ENCODE measurements at regions not wholly inside any gene's neighbourhood (a gene's known extent, or its start where the extent isn't known, plus 50 kb on each side); places are given as distances from the start of the nearest gene placed in this dataset.

DNA sequence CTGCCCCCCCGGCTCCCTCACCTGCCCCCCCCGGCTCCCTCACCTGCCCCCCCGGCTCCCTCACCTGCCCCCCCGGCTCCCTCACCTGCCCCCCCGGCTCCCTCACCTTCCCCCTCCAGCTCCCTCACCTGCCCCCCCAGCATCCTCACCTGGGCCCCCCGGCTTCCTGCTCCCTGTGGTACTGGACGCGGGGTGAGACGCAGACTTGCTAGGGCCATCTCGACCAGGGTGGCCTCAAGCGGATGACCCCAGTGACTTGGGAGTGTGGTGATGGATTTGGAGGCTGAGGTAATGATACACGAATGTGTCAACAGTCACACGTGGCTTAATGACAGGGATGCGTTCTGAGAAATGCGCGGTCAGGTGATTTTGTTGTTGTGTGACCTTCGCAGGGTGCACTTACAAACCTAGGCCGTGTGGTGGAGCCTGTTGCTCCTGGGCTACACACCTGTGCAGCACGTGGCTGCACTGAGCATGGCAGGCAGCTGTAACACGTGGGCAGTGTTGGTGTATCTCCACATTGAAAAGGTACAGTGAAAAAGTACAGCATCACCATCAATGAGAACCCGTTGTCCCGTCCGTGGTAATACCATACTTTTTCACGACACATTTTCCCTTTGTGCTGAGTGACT is 197.8 kb downstream of the TEX29 start:
- TF ChIP-seq POLR2AphosphoS5 (IDR thresholded peaks at IDR 0.05) = no peak
- TF ChIP-seq, protein P1, sequence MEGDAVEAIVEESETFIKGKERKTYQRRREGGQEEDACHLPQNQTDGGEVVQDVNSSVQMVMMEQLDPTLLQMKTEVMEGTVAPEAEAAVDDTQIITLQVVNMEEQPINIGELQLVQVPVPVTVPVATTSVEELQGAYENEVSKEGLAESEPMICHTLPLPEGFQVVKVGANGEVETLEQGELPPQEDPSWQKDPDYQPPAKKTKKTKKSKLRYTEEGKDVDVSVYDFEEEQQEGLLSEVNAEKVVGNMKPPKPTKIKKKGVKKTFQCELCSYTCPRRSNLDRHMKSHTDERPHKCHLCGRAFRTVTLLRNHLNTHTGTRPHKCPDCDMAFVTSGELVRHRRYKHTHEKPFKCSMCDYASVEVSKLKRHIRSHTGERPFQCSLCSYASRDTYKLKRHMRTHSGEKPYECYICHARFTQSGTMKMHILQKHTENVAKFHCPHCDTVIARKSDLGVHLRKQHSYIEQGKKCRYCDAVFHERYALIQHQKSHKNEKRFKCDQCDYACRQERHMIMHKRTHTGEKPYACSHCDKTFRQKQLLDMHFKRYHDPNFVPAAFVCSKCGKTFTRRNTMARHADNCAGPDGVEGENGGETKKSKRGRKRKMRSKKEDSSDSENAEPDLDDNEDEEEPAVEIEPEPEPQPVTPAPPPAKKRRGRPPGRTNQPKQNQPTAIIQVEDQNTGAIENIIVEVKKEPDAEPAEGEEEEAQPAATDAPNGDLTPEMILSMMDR (IDR thresholded peaks at IDR 0.05 in 8 of 11, conservative IDR thresholded peaks at IDR 0.05 in 3 of 11) = no peak
- TF ChIP-seq POLR2A (IDR thresholded peaks at IDR 0.05) = no peak

Data from spleen (tissue), 7 donors.